ENCODE measurements at regions not wholly inside any gene's neighbourhood (a gene's known extent, or its start where the extent isn't known, plus 50 kb on each side); places are given as distances from the start of the nearest gene placed in this dataset.
"Not testable (repeated sequence)": the region's sequence is repeated elsewhere in the genome, so short reads cannot be mapped to it uniquely, and the experiment has no call there.

DNA sequence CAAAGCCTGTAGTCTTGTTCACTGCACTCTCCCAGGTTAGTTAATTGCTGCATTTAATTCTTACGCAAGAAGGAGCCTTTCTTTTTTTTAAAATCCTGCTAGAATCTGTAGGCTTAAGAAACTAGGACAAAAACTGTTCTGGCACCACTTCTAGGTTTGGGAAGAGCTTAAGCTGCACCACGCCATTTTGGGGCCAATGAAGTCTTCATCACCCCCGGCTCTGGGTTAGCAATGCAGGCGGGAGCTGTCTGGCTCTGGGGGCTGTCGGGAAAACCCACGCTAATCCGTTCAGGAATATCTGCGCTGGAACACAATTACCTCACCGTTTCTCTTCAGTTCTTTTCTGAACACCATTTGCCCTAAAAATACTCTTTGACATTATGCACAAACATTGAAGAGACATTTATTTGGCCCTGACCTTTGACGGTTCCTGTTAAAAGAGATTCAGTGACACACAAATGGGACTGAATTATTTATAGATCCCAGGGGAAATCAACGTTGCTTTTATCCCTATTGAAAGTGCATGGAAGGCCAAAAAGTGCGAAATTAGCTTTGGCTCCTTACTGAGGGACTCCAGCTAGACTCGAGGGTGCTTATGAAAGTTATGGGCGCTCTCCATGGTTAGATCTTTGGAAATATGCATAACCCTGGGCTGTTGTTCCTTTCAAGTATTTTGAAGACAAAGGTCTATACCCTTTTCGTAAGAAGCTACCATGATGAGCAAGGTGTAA is 249.2 kb downstream of the HAPSTR1 start:
- Histone ChIP-seq H3K4me1 (ENCODE audit: control insufficient read depth, insufficient read depth, low read length) (peaks cover 3% of the 10 kb centered on the region; the same call in 1 of the 2 replicates), H3K27ac (ENCODE audit: low read depth, low read length) (no peak overlapping the region), H3K9me3 (ENCODE audit: control insufficient read depth, insufficient read depth, low read length) (no peaks in the 10 kb centered on the region), H3K4me3 (ENCODE audit: low read depth, low read length) (no peak overlapping the region), H3K36me3 (ENCODE audit: control insufficient read depth, insufficient read depth, low read length) (no peaks in the 10 kb centered on the region), H3K9ac (ENCODE audit: low read depth, low read length) (no peak overlapping the region), H3K27me3 (ENCODE audit: control insufficient read depth, insufficient read depth, low read length) (no peaks in the 10 kb centered on the region)

DNA sequence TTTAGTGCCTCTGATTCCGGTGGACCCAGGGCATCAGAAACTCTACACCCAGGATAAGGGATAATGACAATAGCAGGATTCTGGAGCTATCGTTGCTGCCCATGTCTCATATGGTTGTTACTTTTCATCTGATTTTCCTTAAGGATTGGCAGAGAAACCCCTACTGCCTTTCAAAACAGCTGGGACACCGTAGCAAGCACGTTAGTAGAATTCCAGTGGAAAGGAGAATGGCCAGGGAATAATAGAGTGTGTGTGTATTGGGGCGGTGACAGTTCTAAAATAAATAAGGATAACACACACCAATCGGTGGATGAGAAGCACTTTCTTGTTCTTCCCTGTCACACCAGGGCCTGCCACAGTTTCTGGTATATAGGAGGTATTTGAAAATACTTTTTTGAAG is 251.8 kb downstream of the HAPSTR1 start:
- Histone ChIP-seq H3K27me3 (ENCODE audit: control insufficient read depth, insufficient read depth, low read length) (no peaks in the 10 kb centered on the region), H3K4me3 (ENCODE audit: low read depth, low read length) (no peak overlapping the region), H3K9ac (ENCODE audit: low read depth, low read length) (no peak overlapping the region), H3K27ac (ENCODE audit: low read depth, low read length) (no peak overlapping the region), H3K36me3 (ENCODE audit: control insufficient read depth, insufficient read depth, low read length) (no peaks in the 10 kb centered on the region), H3K9me3 (ENCODE audit: control insufficient read depth, insufficient read depth, low read length) (no peaks in the 10 kb centered on the region), H3K4me1 (ENCODE audit: control insufficient read depth, insufficient read depth, low read length) (peaks cover 3% of the 10 kb centered on the region; the same call in 1 of the 2 replicates)

DNA sequence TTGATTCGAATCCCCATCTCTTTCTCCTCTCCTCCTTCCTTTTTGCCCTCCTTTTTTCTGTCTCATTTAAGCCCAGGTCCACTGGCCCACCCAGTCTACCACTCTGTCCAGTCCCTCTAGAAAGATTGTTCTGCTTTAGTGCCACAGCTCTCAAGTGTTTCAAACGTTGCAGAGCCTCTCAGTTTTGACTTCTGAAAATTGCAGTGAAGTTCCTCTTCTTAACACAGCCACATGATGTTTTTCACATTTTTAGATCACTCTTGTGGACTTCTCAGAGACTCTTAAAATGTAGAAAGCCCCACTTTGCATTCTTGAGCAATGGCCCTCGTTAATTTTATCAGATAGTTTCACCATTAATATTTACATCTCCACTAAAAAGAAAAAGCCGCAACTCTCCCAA is 253.1 kb downstream of the HAPSTR1 start:
- Histone ChIP-seq H3K36me3 (ENCODE audit: control insufficient read depth, insufficient read depth, low read length) (no peaks in the 10 kb centered on the region), H3K9me3 (ENCODE audit: control insufficient read depth, insufficient read depth, low read length) (no peaks in the 10 kb centered on the region), H3K27ac (ENCODE audit: low read depth, low read length) (no peak overlapping the region), H3K9ac (ENCODE audit: low read depth, low read length) (no peak overlapping the region), H3K27me3 (ENCODE audit: control insufficient read depth, insufficient read depth, low read length) (no peaks in the 10 kb centered on the region), H3K4me1 (ENCODE audit: control insufficient read depth, insufficient read depth, low read length) (peaks cover 3% of the 10 kb centered on the region; the same call in 1 of the 2 replicates), H3K4me3 (ENCODE audit: low read depth, low read length) (no peak overlapping the region)

DNA sequence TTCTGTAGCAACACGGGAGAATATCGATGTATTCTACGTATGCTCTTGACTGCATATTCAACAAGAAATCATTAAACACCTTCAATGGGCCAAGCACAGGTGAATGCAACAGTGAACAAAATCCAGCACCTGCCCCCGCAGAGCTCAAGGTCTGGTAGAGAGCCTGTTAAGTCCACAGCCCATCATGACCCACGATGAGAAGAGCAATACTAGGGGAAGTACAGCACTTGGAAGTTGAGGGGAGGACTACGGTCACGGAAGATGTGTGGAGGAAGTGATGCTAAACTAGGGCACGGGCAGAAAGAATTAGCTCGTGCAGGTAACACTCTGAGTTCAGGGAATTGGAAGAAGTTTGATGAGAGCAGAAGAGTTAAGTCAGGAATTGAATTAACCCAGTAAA is 253.6 kb downstream of the HAPSTR1 start:
- Histone ChIP-seq H3K4me1 (ENCODE audit: control insufficient read depth, insufficient read depth, low read length) (peaks cover 3% of the 10 kb centered on the region; the same call in 1 of the 2 replicates), H3K4me3 (ENCODE audit: low read depth, low read length) (no peak overlapping the region), H3K27me3 (ENCODE audit: control insufficient read depth, insufficient read depth, low read length) (no peaks in the 10 kb centered on the region), H3K27ac (ENCODE audit: low read depth, low read length) (no peak overlapping the region), H3K9me3 (ENCODE audit: control insufficient read depth, insufficient read depth, low read length) (no peaks in the 10 kb centered on the region), H3K36me3 (ENCODE audit: control insufficient read depth, insufficient read depth, low read length) (no peaks in the 10 kb centered on the region), H3K9ac (ENCODE audit: low read depth, low read length) (no peak overlapping the region)

DNA sequence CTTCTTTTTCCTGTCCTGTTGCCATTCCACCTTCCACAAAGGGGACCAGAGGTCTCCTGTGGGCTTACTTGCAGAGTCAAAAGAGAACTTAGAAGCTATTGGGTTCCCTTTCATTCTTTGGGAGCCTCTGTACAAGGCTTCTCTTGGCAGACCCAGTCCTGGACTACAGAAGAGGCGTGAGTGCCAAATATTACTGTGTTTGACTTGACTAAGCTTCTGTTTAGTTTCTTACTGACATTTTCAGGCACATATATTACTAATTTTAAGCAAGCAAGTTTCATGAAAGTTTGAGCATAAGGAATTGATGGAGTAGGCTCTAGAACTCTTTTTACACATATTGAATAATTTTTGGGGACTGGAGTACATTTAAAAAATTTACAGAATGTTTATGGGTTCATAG is 254.4 kb downstream of the HAPSTR1 start:
- Histone ChIP-seq H3K4me3 (ENCODE audit: low read depth, low read length) (no peak overlapping the region), H3K4me1 (ENCODE audit: control insufficient read depth, insufficient read depth, low read length) (peaks cover 3% of the 10 kb centered on the region; the same call in 1 of the 2 replicates), H3K9ac (ENCODE audit: low read depth, low read length) (no peak overlapping the region), H3K36me3 (ENCODE audit: control insufficient read depth, insufficient read depth, low read length) (no peaks in the 10 kb centered on the region), H3K9me3 (ENCODE audit: control insufficient read depth, insufficient read depth, low read length) (0 out of 2 replicates have a peak, but pooled peaks cover 4% of the 10 kb centered on the region), H3K27me3 (ENCODE audit: control insufficient read depth, insufficient read depth, low read length) (no peaks in the 10 kb centered on the region), H3K27ac (ENCODE audit: low read depth, low read length) (no peak overlapping the region)

GRCh38 chr16:9348912-9349311 is 257.5 kb downstream of the HAPSTR1 start:
- H3K9me3 ChIP-seq (ENCODE audit: control insufficient read depth, insufficient read depth, low read length): 0 out of 2 replicates have a peak, but pooled peaks cover 10% of the 10 kb centered on the region
- no peak overlapping the region for H3K27ac ChIP-seq (ENCODE audit: low read depth, low read length)
- no peaks in the 10 kb centered on the region for H3K36me3 ChIP-seq (ENCODE audit: control insufficient read depth, insufficient read depth, low read length)
- no peaks in the 10 kb centered on the region for H3K27me3 ChIP-seq (ENCODE audit: control insufficient read depth, insufficient read depth, low read length)
- H3K4me3 ChIP-seq (ENCODE audit: low read depth, low read length): no peak overlapping the region
- no peak overlapping the region for H3K9ac ChIP-seq (ENCODE audit: low read depth, low read length)
- H3K4me1 ChIP-seq (ENCODE audit: control insufficient read depth, insufficient read depth, low read length): no peaks in the 10 kb centered on the region

DNA sequence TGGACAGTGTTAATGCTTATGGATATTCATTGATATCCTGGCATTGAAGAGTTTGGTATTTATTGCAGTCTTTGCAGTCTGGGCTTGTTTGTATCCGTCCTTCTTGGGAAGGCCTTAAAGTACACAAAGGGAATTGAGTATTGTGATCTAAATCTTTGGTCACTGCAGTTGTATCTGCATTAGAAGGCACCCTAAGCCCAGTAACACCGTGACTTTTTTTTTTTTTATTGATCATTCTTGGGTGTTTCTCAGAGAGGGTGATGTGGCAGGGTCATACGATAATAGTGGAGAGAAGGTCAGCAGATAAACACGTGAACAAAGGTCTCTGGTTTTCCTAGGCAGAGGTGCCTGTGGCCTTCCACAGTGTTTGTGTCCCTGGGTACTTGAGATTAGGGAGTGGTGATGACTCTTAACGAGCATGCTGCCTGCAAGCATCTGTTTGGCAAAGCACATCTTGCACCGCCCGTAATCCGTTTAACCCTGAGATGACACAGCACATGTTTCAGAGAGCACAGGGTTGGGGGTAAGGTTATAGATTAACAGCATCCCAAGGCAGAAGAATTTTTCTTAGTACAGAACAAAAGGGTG is 258.0 kb downstream of the HAPSTR1 start:
- H3K27ac ChIP-seq (ENCODE audit: low read depth, low read length); H3K36me3 ChIP-seq (ENCODE audit: control insufficient read depth, insufficient read depth, low read length); H3K27me3 ChIP-seq (ENCODE audit: control insufficient read depth, insufficient read depth, low read length); H3K4me3 ChIP-seq (ENCODE audit: low read depth, low read length); H3K4me1 ChIP-seq (ENCODE audit: control insufficient read depth, insufficient read depth, low read length); H3K9me3 ChIP-seq (ENCODE audit: control insufficient read depth, insufficient read depth, low read length); H3K9ac ChIP-seq (ENCODE audit: low read depth, low read length): not testable (repeated sequence)

GRCh38 chr16:9350119-9350799 is 258.8 kb downstream of the HAPSTR1 start:
- not testable (repeated sequence) for H3K9ac ChIP-seq (ENCODE audit: low read depth, low read length); H3K4me1 ChIP-seq (ENCODE audit: control insufficient read depth, insufficient read depth, low read length); H3K27ac ChIP-seq (ENCODE audit: low read depth, low read length); H3K36me3 ChIP-seq (ENCODE audit: control insufficient read depth, insufficient read depth, low read length); H3K4me3 ChIP-seq (ENCODE audit: low read depth, low read length); H3K9me3 ChIP-seq (ENCODE audit: control insufficient read depth, insufficient read depth, low read length); H3K27me3 ChIP-seq (ENCODE audit: control insufficient read depth, insufficient read depth, low read length)

- no peaks in the 10 kb centered on the region for H3K36me3 ChIP-seq (ENCODE audit: control insufficient read depth, insufficient read depth, low read length)
- no peak overlapping the region for H3K4me3 ChIP-seq (ENCODE audit: low read depth, low read length)
- H3K9me3 ChIP-seq (ENCODE audit: control insufficient read depth, insufficient read depth, low read length): 0 out of 2 replicates have a peak, but pooled peaks cover 11% of the 10 kb centered on the region
- H3K27me3 ChIP-seq (ENCODE audit: control insufficient read depth, insufficient read depth, low read length): no peaks in the 10 kb centered on the region
- no peak overlapping the region for H3K9ac ChIP-seq (ENCODE audit: low read depth, low read length)
- H3K4me1 ChIP-seq (ENCODE audit: control insufficient read depth, insufficient read depth, low read length): no peaks in the 10 kb centered on the region
- no peak overlapping the region for H3K27ac ChIP-seq (ENCODE audit: low read depth, low read length)
Observed at GRCh38 chr16:9351440-9351839, 260.0 kb downstream of the HAPSTR1 start.

GRCh38 chr16:9351841-9352434 is 260.5 kb downstream of the HAPSTR1 start:
- Histone ChIP-seq H3K4me3 (ENCODE audit: low read depth, low read length) (no peak overlapping the region), H3K27ac (ENCODE audit: low read depth, low read length) (no peak overlapping the region), H3K27me3 (ENCODE audit: control insufficient read depth, insufficient read depth, low read length) (no peaks in the 10 kb centered on the region), H3K36me3 (ENCODE audit: control insufficient read depth, insufficient read depth, low read length) (no peaks in the 10 kb centered on the region), H3K4me1 (ENCODE audit: control insufficient read depth, insufficient read depth, low read length) (no peaks in the 10 kb centered on the region), H3K9ac (ENCODE audit: low read depth, low read length) (no peak overlapping the region), H3K9me3 (ENCODE audit: control insufficient read depth, insufficient read depth, low read length) (peaks cover 16% of the 10 kb centered on the region; the same call in 1 of the 2 replicates)

- no peak overlapping the region for H3K9ac ChIP-seq (ENCODE audit: low read depth, low read length)
- no peak overlapping the region for H3K4me3 ChIP-seq (ENCODE audit: low read depth, low read length)
- H3K9me3 ChIP-seq (ENCODE audit: control insufficient read depth, insufficient read depth, low read length): peaks cover 8% of the 10 kb centered on the region; the same call in 1 of the 2 replicates
- H3K4me1 ChIP-seq (ENCODE audit: control insufficient read depth, insufficient read depth, low read length): no peaks in the 10 kb centered on the region
- no peak overlapping the region for H3K27ac ChIP-seq (ENCODE audit: low read depth, low read length)
- no peaks in the 10 kb centered on the region for H3K27me3 ChIP-seq (ENCODE audit: control insufficient read depth, insufficient read depth, low read length)
- H3K36me3 ChIP-seq (ENCODE audit: control insufficient read depth, insufficient read depth, low read length): no peaks in the 10 kb centered on the region
Observed at GRCh38 chr16:9357829-9358228, 266.4 kb downstream of the HAPSTR1 start.
